SU-DHL-6 (cell line): ENCODE measurements at regions not wholly inside any gene's neighbourhood (a gene's known extent, or its start where the extent isn't known, plus 50 kb on each side); places are given as distances from the start of the nearest gene placed in this dataset.

Experiments
- CTCF ChIP-seq: fragments of 200-600 bp; sonication (generic); IDR thresholded peaks from one replicate; pipeline ENCODE4 v1.5.1; 2017; ENCODE audit warnings: antibody characterized with exemption, mild to moderate bottlenecking, low read length, moderate library complexity; ENCODE audit not compliant: insufficient read depth, poor library complexity, severe bottlenecking
- EZH2phosphoT487 ChIP-seq: fragments of 200-600 bp; sonication (generic), shearing (Covaris generic); conservative IDR thresholded peaks from 2 replicates; pipeline ENCODE4 v1.6.1; 2018; ENCODE audit warnings: mild to moderate bottlenecking, antibody characterized with exemption, low read length, moderate library complexity, mixed read lengths

GRCh38 chr4:114332119-114332518 lies 266.5 kb upstream of the UGT8 start:
- TF ChIP-seq CTCF (no peak), EZH2phosphoT487 (no peak)
